HK-2 (cell line): ENCODE measurements at regions not wholly inside any gene's neighbourhood (a gene's known extent, or its start where the extent isn't known, plus 50 kb on each side); places are given as distances from the start of the nearest gene placed in this dataset.

Experiments
- DNase-seq: peaks from one replicate; pipeline ENCODE4 v3.0.0-alpha.2; 2018; ENCODE audit not compliant: unreplicated experiment

DNA sequence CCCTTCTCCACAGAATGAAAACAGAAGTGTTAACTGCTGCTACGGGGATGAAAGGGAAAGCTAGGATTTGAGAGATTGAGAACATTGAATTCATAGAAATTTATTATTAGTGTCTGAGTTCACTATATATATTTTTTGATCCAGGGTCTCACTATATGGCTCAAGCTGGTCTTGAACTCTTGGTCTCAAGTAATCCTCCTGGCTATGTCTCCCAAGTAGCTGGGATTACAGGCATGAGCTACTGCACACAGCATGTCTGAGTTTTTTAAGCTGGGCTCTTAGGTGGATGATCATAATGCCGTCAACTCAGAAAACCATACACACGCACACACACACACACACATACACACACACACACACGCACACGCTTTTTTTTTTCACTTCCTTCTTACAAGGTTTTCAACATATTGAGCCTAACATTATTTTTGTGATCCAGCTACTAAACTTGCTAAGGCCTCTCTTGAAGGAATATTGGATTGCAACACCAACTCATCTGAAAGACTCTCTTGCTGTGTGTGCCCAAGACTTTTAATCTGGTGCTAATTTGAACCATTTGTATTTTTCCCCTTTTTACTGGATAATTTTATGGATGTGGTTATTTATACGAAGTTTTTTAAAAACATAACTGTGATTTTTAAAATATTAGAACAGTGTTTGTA, 1045.4 kb downstream of the DTWD2 start:
- DNase-seq, result no peak

DNA sequence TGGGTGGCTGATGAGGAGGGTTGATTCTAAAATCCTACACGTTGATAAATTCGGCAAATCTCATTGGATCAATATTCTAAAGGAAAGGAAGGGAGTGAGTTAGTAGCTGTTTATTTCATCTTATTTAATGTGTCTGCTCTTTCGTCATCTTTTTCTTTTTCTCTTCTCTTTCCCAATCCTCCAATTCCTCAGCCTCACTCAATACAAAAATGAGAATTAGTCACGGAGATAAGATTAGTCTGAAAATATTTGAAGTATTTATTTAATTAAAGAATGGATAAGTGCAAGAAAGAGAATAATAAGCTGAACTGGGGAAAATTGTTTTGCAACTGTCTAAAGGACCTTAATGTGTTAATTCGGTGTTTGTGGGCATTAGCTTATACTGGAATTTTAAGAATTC, 1095.1 kb downstream of the DTWD2 start:
- DNase-seq, result no peak

DNA sequence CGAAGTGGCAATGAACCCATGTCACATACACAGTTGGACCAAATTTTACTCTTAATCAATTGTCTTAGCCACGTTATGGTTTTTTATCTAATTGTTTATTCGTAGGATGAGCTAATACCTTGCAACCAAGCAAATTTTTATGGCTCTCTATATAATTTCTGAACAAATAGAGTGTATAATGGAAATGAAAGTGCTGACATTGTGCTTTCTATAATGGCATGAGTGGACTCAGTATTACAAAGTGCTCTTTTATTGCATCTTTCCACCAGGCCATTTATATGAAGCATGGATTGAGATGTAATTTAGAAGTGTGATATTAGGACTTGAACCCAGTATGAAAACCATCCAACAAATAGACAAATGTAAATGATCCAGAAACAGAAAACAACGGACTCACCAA, 1096.0 kb downstream of the DTWD2 start:
- DNase-seq, result no peak

GRCh38 chr5:117889596-117889995, 1098.8 kb downstream of the DTWD2 start:
- DNase-seq, result no peak

GRCh38 chr5:117888688-117889087, 1099.7 kb downstream of the DTWD2 start:
- DNase-seq, result no peak

- DNase-seq, result no peak
These were observed 1106.7 kb downstream of the DTWD2 start for GRCh38 chr5:117881426-117882230.

DNA sequence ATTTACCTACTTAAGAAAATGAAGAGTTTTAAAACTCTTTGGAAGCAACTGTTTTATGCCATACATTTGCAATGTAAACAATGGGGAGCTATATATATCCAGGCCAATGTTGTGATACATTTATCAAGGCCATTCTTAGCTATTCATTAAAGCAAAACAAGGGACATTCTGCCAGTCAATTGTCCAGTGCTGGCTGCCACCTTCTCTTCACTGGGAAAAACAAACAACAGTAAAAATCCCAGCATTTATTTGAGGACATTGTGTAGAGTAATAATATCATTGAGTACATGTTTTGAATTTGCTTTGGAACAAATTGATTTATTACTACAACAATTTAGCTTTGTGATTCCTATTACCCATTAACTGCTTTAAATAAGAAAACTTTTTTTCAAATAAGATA, 1107.4 kb downstream of the DTWD2 start:
- no peak for DNase-seq

DNA sequence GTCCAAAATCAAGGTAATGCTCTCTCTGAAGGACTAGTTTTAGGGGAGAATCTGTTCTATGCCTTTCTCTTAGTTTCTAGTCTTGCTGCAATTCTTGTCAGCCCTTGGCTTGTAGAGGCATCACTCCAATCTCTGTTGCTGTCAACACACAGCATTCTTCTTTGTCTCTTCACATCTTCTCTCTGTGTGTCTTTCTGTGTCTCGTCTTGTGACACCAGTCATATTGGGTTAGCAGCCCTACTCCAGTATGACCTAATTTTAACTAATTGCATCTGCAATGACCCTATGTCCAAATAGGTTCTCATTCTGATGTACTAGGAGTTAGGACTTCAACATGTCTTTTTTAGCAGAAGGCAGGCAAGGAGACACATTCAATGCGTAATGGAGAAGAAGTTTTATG, 1110.6 kb downstream of the DTWD2 start:
- no peak for DNase-seq

DNA sequence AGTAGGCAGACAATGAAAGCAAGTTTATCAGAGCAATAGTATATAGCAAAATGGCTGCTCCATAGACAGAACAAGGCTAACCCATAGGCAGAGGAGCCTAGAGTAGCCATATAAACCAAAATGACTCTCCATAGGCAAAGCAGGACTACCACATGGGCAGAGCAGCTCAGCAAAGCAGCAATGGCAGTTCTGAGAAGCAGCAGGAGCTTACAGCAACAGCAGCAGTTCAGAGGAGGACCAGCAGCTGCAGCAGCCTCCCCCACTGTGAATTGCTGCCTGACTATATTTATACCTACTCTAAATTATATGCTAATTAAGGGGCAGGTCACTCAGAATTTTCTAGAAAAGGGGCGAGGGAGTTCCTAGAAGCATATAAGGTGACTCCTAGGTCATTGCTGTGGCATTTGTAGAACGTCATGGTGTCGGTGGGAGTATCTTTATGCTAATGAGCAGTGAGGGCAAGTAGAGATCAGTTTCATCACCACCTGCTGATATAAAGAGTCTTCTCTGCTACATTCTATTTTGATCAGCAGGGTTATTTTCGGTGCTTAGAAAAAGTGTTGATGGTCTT, 1115.5 kb downstream of the DTWD2 start:
- no peak for DNase-seq

- DNase-seq, result no peak
These were observed 1118.8 kb downstream of the DTWD2 start for GRCh38 chr5:117869596-117869995.

GRCh38 chr5:117863586-117864296, 1124.6 kb downstream of the DTWD2 start:
- no peak for DNase-seq

DNA sequence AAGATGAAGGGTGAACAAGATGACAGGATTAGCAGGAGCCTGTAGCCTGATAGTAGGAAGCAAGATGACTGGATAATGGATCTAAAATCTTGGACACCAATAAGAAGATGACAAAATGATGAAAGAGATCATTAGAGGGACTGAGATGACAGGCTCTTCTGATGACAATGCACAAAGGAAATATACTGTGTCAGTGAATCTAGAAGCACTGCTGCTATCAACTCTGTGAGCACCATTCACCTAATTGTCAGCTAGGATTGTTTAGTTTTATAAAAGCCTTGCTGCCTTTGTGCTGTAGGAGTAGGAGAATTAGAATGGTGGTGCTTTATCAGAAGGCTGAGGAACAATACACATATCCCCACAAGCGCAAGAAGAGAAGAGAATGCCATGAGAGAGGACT, 1127.8 kb downstream of the DTWD2 start:
- no peak for DNase-seq

GRCh38 chr5:117859176-117859575, 1129.2 kb downstream of the DTWD2 start:
- no peak for DNase-seq

- no peak for DNase-seq
These were observed 1131.6 kb downstream of the DTWD2 start for GRCh38 chr5:117856713-117857112.

GRCh38 chr5:117837786-117838185, 1150.6 kb downstream of the DTWD2 start:
- DNase-seq, result no peak

DNA sequence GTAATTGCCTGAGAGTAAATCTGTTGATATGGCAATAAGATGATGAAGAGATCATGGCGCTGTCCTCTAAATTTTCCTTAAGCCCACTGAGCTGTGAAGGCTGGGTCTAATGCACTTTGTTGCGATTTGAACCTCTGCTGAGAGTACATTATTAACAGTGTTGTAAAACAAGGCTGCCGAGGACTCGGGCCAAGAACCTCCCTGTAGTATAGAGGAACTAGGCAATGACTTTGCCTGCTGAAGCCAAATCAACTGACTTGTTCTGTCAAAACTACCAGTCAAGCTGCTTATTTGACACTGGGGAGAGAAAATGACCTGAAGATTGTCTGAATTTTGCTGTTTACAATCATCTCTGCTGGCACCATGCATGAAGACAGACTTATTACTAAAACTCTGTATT, 1154.7 kb downstream of the DTWD2 start:
- DNase-seq, result no peak

GRCh38 chr5:117829646-117830045, 1158.7 kb downstream of the DTWD2 start:
- DNase-seq, result no peak

DNA sequence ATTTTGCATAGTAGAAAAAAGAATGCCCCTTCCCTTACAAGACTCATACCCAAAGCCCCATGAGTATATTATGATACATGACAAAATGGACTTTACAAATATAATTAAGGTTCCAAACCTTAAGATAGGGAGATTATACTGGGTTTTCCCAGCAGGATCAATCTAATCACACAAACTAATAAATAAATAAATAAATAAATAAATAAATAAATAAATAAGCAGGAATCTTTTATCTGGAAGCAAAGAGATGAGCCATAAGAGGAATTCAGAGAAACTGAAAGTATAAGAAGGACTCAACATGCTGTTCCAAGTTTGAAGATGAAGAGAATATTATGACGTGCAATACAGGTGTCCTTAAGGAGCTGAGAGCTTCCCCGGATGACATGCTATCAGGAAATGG, 1174.5 kb downstream of the DTWD2 start:
- no peak for DNase-seq

DNA sequence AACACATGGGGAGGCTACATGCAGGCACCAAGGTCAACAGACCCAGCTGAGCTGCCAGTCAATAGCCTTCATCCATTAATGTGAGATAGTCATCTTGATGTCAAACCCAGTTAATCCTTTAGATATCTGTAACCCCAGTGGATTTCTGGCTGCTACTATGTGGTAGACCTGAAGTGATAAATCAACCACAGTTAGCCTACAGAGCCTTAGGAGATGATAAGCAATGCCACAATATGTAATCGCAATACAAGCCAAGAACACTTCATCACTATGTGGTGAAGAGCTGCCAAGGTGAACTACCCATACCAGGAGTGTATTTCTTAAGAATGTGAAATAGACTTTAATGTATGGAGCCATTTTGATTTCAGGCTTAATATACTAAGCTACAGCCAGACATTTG, 1175.5 kb downstream of the DTWD2 start:
- DNase-seq, result no peak

GRCh38 chr5:117809251-117809650, 1179.1 kb downstream of the DTWD2 start:
- DNase-seq, result no peak

DNA sequence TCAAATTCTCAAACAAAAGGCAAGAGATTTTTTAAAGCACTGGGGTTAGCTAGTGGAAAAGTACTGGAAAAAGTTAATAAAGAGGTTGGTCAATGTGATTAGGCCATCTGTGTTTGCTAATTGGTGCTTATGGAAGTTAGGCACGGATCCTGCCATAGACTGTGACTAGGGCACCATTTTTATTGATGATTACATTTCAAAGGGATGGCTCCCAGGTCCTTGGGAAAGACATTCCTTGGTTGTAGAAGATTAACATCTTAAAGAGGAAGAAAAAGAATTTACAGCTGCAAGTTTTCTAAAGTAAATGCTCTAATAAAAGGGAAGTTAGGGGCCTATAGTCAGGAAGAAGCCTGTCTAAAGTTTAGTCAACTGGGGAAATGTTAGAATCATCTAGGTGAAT, 1183.3 kb downstream of the DTWD2 start:
- DNase-seq, result no peak

DNA sequence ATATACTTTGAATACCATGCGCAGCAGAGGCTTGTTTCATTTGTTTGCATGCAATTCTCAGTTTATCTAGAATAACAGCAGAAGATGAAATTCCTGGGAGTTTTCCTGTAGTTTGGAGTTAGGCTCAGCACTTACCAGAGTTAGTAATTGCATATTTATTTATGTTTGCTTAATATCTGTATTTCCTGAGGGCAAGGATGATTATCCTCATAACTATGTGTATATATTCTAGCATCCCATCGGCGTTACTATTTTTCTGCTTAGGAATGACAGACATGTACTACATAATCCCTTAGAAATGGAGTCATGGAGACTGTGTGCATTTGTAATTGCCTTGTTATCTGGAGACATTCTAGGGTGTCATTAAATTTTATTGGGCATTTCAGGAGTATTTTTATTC, 1184.8 kb downstream of the DTWD2 start:
- DNase-seq, result no peak

DNA sequence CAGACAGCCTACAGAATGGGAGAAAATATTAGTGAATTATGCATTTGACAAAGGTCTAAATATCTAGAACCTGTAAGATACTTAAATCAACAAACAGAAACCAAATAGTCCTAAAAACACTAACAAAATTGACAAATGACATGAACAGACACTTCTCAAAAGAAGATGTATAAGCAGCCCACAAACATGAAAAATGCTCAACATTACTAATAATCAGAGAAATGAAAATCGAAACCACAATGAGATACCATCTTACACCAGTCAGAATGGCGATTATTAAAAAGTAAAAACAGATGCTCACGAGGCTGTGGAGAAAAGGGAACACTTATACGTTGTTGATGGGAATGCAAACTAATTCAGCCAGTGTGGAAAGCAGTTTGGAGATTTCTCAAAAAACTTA, 1186.8 kb downstream of the DTWD2 start:
- DNase-seq, result no peak
